ENCODE measurements at regions not wholly inside any gene's neighbourhood (a gene's known extent, or its start where the extent isn't known, plus 50 kb on each side); places are given as distances from the start of the nearest gene placed in this dataset.

- TF ChIP-seq POLR2A (IDR thresholded peaks at IDR 0.05) = no peak
- TF ChIP-seq POLR2AphosphoS5 (IDR thresholded peaks at IDR 0.05; ENCODE audit: insufficient read depth in 1 of 2, low read depth in 1 of 2) = no peak
Observed at GRCh38 chr2:16174693-16175045, 234.3 kb downstream of the MYCN start.
